ENCODE measurements at regions not wholly inside any gene's neighbourhood (a gene's known extent, or its start where the extent isn't known, plus 50 kb on each side); places are given as distances from the start of the nearest gene placed in this dataset.

- POLR2A ChIA-PET (ENCODE audit: partially characterized antibody) = no interaction called here
- TF ChIP-seq HDAC6 (IDR thresholded peaks at IDR 0.05; ENCODE audit: low read depth, low read length) = no peak
- TF ChIP-seq CHD2 (IDR thresholded peaks at IDR 0.05; ENCODE audit: low read length) = no peak
- TF ChIP-seq TEAD4 (IDR thresholded peaks at IDR 0.05; ENCODE audit: low read depth, low read length) = no peak
- TF ChIP-seq EZH2 (IDR thresholded peaks at IDR 0.05; ENCODE audit: low read depth, low read length, severe bottlenecking) = no peak
- TF ChIP-seq JUN (IDR thresholded peaks at IDR 0.05; ENCODE audit: low read depth, low read length) = no peak
- no peak for TF ChIP-seq FOSL1 (IDR thresholded peaks at IDR 0.05; ENCODE audit: insufficient read depth, low read depth, low read length)
- TF ChIP-seq NANOG (IDR thresholded peaks at IDR 0.05; ENCODE audit: insufficient read depth, low read depth, low read length, poor library complexity, severe bottlenecking) = no peak
- no peak for TF ChIP-seq ZNF274 (IDR thresholded peaks at IDR 0.05; ENCODE audit: borderline replicate concordance, extremely low read depth, low read length)
- TF ChIP-seq NRF1 (IDR thresholded peaks at IDR 0.05; ENCODE audit: low read depth, low read length) = no peak
- TF ChIP-seq SP4 (IDR thresholded peaks at IDR 0.05; ENCODE audit: low read length) = no peak
- no peak overlapping the region for H2BK15ac ChIP-seq (ENCODE audit: low read length)
- H4K20me1 ChIP-seq (replicated peaks in 1 of 2; ENCODE audit: control insufficient read depth in 1 of 2, insufficient read depth in 2 of 2, low read length in 2 of 2) = no peaks in the 10 kb centered on the region
- WGBS, 2 experiments (ENCODE audit: extremely low coverage in 1 of 2, insufficient coverage in 1 of 2, insufficient read length in 1 of 2, insufficient replicate concordance in 2 of 2, low coverage in 1 of 2, low lambda C conversion rate in 2 of 2, missing lambda C conversion rate in 1 of 2) = 93% methylated on average over 2 of the region's 2 CpGs; no CpG with 5 or more reads in 1 of the 2 experiments
- H4K8ac ChIP-seq (ENCODE audit: extremely low read depth, insufficient read depth, low read length) = no peak overlapping the region
- FAIRE-seq = no peak
- H3K27me3 ChIP-seq (replicated peaks in 1 of 4; ENCODE audit: control insufficient read depth in 3 of 4, extremely low read depth in 1 of 4, insufficient read depth in 3 of 4, low read length in 3 of 4) = no peaks in the 10 kb centered on the region
- no peak for DNase-seq (ENCODE audit: low read depth in 1 of 2, low spot score in 2 of 2)
- no peak overlapping the region for H2AFZ ChIP-seq (ENCODE audit: low read length)
- CTCF ChIA-PET (ENCODE audit: partially characterized antibody) = no interaction called here
- no peak overlapping the region for H2BK12ac ChIP-seq (ENCODE audit: low read depth, low read length)
- no peak overlapping the region for H2BK20ac ChIP-seq (ENCODE audit: low read length)
- no peaks in the 10 kb centered on the region for H3K4me1 ChIP-seq (replicated peaks in 1 of 4; ENCODE audit: control insufficient read depth in 3 of 4, insufficient read depth in 4 of 4, low read length in 3 of 4)
- no peak overlapping the region for H2BK5ac ChIP-seq (ENCODE audit: low read depth, low read length)
- H2AK5ac ChIP-seq (ENCODE audit: low read depth, low read length) = no peak overlapping the region
- H3K36me3 ChIP-seq (ENCODE audit: control insufficient read depth in 2 of 4, insufficient read depth in 4 of 4, low read length in 3 of 4) = no peaks in the 10 kb centered on the region
- H3K4me3 ChIP-seq (ENCODE audit: extremely low read depth in 1 of 4, insufficient read depth in 2 of 4, low read depth in 3 of 4, low read length in 4 of 4) = no peak overlapping the region
- H3K27ac ChIP-seq (ENCODE audit: low read depth, low read length) = no peak overlapping the region
- H3K9me3 ChIP-seq (ENCODE audit: insufficient read depth in 2 of 2, low read depth in 1 of 2, low read length in 1 of 2) = no peaks in the 10 kb centered on the region
- no peak overlapping the region for H2BK120ac ChIP-seq (replicated peaks; ENCODE audit: low read depth, low read length)
- no peak overlapping the region for H3K18ac ChIP-seq (ENCODE audit: extremely low read depth, low read length)
- no peak overlapping the region for H3K23ac ChIP-seq (ENCODE audit: insufficient read length)
- no peak overlapping the region for H3K4me2 ChIP-seq (ENCODE audit: insufficient read depth in 1 of 2, low read depth in 2 of 2, low read length in 2 of 2)
- H3K23me2 ChIP-seq (ENCODE audit: low read depth, low read length) = 0 out of 2 replicates have a peak, but pooled peaks cover 2% of the 10 kb centered on the region
- no peak overlapping the region for H3K14ac ChIP-seq (ENCODE audit: insufficient read length)
- no peak overlapping the region for H3K9ac ChIP-seq (replicated peaks in 1 of 4; ENCODE audit: extremely low read depth in 1 of 4, low read depth in 3 of 4, low read length in 3 of 4)
- H3K79me2 ChIP-seq (ENCODE audit: control insufficient read depth in 1 of 2, insufficient read depth in 2 of 2, low read length in 2 of 2) = no peaks in the 10 kb centered on the region
- H3K56ac ChIP-seq (replicated peaks; ENCODE audit: insufficient read length, low read depth, low read length) = no peak overlapping the region
- no peaks in the 10 kb centered on the region for H3K79me1 ChIP-seq (ENCODE audit: low read depth, low read length)
- H4K5ac ChIP-seq (ENCODE audit: insufficient read length, low read depth, low read length) = no peak overlapping the region
- no peak overlapping the region for H4K91ac ChIP-seq (replicated peaks; ENCODE audit: insufficient read length, low read length)
- no peak overlapping the region for H3K4ac ChIP-seq (replicated peaks; ENCODE audit: insufficient read length, low read depth, low read length)
These were observed 1392.9 kb downstream of the ARAP2 start for GRCh38 chr4:34851411-34851810.
